ENCODE measurements at regions not wholly inside any gene's neighbourhood (a gene's known extent, or its start where the extent isn't known, plus 50 kb on each side); places are given as distances from the start of the nearest gene placed in this dataset.

- DNase-seq (ENCODE audit: low read depth), result no peak
Observed at GRCh38 chr16:27719106-27719445, 169.1 kb downstream of the KATNIP start.

DNA sequence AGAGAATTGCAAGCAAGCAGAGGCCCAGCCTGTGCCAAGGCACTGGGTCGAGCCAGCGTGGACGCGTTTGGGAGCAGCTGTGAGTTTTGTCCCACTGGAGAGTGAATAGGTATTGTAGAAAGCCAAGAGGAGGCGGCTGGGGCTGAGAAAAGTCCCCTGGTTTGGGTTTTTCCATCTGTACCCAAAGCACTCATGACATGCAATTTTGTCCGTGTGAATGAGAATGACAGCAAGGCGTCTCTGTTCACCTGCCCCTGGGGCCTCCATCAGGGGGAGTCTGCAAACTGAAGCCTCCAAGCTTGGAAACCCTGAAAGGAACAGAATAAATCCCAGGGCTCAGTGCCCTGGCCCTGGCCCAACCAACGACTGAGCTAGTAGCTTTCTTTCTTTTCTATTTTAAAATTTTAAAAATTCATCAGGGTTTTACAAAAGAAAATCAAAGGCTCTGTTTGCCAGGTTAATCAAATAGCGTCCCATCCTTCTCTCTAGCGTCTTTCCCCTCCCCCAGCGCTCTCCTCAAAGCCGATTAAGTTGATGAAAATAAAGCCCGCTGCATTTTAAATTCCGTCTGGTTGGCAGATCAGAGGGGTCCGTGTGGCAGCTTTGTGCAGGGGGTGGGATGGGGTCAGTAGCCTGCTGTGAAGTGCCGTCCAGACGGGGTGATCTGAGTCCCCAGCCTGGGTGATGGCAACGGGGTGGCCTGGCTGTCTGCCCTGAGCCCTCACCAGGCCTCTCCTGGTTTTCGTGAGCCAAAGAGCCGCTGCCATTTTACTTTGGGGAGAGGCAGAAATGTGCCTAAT is 171.0 kb downstream of the KATNIP start:
- DNase-seq (ENCODE audit: low read depth), result no peak

DNA sequence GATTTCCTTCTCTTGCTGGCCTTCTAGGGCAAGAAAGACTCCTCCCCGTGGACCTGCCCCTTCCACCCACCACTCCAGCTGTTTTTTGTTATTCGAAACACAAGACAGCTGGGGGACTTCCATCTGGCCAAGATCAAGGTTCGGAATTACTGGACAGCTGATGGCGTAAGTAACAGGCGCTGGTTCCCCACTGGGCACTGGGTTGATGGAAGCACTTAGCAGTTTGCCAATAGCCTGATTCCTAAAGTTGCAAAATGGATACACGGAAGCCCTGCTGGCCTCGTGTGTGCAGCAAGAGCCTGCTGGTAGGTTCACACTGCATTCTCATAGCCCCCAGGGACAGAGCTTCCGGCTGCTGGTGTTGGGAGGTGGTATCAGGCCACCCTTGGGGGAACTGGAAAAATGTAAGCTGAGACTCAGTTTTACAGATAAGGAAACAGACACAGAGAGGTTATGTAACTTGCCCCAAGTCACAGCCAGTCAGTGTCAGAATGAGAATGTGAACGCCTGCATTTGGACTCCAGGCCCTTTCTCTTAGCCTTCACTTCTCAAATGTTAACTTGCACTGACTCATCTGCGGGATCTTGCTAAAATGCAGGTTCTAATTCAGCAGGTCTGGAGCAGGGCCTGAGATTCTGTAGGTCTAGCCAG is 171.7 kb downstream of the KATNIP start:
- peak; percentile 99 for DNase-seq (ENCODE audit: low read depth)

DNA sequence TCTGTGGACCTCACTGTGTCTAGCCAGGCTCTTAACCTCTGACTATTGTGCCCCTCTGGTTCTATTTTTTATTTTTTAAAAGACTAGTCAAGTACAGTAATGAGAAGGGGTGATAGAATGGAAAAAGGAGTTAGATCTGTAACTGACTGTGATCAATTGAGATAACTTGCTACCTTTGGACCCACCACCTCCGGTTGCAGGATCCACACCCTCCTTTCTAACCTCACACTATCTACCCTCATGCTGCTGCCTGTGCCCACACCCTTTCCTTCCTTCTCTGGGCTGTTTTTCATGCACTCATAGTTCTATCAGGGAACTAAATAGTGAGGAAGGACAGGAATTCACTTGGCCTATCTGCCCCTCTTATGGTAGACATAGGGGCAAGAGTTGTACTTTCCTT is 172.3 kb downstream of the KATNIP start:
- DNase-seq (ENCODE audit: low read depth), result no peak

DNA sequence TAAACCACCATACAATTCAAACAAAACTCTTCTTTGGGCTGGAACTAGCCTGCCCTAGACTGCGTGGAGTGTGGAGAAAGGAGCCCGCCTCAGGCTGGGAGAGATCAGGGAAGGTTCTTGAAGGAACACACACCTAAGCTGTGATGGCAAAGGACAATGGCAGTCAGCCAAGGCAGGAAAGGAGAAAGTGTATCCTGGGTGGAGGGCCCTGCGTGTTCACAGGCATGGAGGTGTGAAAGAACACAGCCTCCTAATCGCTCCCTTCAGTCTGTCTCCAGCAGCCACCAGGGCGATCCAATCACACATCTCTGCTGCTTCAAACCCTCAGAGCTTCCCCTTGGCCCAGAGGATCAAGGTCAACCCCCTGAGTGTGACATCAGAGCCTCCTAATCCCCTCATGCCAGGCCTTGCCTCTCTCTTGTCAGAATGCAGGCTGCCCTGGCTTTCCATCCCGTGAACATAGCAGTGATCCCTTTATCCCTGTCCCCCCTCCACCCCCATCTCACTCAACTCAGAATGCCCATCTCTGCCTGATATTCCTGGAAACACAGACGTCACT is 173.0 kb downstream of the KATNIP start:
- no peak for DNase-seq (ENCODE audit: low read depth)

DNA sequence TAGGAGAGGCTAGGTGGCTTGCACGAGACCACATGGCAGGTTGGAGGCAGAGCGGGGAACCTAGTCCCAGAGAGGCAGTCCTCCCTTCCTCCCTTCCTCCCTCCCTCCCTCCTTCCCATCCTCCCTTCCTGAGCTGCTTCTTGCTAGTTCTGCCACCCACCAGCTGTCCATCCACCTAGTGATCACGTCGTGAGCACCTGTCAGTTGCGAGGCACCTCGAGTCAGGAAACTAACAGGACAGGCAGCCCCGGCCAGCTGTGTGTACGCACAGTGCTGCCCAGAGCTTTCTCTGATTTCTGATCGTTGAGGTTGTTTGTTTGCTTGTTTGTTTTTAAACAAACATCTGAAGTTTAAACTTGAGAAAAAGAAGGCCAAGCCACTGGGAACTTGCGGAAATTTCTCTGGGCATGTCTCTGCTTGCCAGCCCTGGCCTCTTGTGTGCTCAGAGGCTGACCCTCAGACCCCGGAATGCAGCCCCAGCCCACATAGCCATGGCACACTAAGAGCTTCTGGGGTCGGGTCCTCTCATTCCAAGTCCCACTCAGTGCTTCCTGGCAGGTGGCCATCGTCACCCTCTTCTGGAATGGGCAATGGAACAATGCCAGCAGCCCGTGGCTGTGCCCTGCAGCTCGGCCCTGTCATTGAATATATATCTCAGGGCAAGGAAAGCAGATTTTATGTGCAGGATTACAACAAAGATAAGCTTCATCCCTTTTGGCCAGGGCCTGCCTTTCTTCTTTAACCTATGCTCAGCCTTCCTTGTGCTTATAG is 174.0 kb downstream of the KATNIP start:
- no peak for DNase-seq (ENCODE audit: low read depth)

GRCh38 chr16:27724482-27725235 is 174.7 kb downstream of the KATNIP start:
- peak; percentile 11 for DNase-seq (ENCODE audit: low read depth)

- no peak for DNase-seq (ENCODE audit: low read depth)
Observed at GRCh38 chr16:27725236-27726000, 175.5 kb downstream of the KATNIP start.

DNA sequence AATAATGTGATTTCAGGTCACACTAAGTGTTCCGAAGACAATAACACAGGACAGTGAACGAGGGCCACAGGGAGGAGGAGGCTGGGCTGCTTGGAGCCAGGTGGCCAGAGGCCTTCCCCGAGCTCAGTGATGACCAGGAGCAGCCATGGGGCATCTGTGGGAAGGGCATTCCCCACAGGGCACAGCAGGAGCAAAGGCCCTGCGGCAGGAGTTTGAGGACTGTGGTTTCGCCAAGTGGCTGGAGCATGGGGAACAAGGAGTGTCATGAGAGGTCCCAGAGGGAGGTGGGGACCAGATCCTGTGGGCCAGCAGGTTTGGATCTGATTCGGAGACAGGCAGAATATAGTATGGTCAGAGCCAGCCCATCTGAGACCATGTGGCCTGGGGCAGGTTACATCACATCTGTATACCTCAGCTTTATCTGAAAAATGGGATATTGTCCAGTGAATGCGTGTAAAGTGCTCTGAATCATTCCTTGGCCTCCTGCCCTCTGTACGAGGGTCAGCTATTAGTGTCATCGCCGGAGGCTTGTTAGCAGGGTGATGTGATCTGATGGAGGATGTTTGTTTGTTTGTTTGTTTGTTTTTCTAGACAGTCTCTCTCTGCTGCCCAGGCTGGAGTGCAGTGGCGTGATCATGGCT is 176.8 kb downstream of the KATNIP start:
- peak; percentile 34 for DNase-seq (ENCODE audit: low read depth)

- no peak for DNase-seq (ENCODE audit: low read depth)
Observed at GRCh38 chr16:27727941-27728340, 178.0 kb downstream of the KATNIP start.

DNA sequence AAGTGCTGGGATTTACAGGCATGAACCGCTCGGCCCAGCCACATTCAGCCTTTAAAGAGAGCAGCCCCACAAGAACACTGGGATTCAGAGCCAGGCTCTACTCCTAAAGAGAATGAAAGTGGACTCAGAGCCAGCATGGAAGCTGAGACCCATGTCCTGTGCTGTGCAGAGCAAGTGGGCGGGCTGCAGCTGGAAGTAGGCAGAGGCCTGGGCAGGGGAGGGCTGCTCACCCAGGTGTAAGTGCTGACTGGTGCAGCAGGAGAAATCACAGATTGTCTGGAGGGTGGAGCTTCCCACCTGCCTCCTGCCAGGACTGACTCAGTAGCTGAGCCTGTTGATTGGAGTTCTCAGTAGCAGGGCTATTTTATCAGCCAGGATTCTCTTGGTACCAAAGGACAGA is 178.7 kb downstream of the KATNIP start:
- no peak for DNase-seq (ENCODE audit: low read depth)

DNA sequence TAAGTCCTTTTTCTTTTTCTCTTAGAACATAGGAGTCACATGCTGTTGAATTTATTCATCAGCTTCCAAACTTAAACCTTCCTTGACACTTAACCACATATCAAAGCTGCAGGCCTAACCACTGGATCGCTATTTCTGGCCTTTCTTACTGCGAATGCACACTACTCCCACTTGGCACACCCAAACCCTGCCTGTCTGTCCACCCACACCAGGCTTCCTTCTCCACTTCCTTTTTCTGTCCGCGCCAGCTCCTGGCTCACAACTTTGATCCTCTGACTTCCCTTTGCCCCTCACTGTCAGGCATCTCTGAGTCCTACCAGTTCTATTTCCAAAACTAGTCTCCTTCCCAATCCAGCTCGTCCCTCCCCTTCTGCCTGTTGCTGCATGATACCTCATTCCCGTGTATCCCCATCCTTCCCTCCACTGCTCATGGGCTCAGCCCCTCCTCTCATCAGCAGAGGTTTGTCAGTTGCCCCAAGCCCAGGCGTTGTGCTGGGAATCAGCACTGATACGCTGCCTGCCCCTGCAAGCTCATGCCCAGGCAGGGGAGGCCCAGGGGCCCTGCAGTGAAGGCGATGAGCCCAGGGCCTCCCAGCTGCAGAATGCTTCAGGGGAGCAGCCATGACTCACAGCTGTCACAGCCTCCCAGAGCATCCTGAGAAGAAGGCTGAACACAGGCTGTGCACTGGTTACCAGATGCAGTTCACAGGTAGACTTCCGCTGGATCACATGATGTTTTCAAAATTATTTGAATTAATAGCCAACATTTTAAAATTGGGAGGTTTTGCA is 179.8 kb downstream of the KATNIP start:
- DNase-seq (ENCODE audit: low read depth), result no peak

GRCh38 chr16:27730661-27731210 is 180.8 kb downstream of the KATNIP start:
- DNase-seq (ENCODE audit: low read depth), result no peak

DNA sequence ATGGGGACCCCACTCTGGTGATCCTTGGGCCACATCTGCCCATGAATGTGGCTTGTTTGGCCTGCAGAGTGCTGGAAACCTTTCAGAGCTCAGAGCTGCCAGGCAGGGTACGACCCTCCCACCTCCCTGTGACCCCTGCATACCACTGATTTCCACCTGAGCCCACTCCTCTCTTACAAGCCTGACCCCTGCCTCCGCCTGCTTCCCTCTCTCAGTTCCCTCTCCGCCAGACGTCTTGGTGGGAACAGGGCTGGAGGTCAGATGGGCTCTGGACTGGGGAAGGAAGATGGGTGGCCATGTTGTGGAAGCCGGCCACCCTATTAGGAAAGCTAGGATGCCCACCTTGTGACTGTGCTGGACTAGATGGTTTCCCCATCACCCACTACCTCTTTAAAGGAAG is 185.1 kb downstream of the KATNIP start:
- DNase-seq (ENCODE audit: low read depth), result no peak

DNA sequence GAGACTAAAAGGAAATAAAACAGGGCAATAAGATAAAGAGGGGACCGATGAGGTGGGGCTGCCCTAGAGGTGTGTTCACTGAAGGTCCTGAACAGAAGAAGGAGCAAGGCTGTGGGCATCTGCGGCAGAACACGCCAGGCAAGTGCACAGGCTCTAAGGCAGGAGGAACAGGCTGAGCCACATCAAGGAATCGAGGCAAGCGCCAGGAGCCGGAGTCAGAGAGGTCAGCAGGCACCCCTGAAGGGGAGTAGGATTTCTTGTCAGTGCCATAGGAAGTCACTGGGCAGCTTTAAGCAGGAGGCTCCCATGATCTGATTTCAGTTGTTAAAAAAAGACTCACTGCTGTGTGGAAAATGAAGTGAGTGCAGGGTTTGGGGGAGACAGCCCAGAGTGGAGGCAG is 186.5 kb downstream of the KATNIP start:
- DNase-seq (ENCODE audit: low read depth), result no peak

DNA sequence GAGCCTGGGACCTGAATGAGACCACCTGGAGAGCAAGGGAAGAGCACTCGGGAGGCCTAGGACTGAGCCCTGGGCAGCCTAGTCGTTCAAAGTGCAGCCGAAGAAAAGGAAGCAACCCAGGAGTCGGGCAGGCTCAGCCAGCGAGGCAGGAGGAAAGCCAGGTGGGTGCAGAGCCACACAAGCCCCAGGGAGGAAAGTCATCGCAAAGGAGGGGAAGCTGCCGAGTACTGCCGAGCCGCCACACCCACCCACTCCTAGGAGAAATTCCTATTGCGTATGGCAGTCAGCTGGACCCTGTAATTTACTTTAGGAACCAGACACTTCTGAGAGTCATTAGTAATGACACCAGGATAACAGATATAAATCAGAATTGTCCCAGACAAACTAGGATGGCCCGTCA is 187.6 kb downstream of the KATNIP start:
- DNase-seq (ENCODE audit: low read depth), result no peak
